ENCODE measurements at regions not wholly inside any gene's neighbourhood (a gene's known extent, or its start where the extent isn't known, plus 50 kb on each side); places are given as distances from the start of the nearest gene placed in this dataset.
"Not testable (repeated sequence)": the region's sequence is repeated elsewhere in the genome, so short reads cannot be mapped to it uniquely, and the experiment has no call there.

DNA sequence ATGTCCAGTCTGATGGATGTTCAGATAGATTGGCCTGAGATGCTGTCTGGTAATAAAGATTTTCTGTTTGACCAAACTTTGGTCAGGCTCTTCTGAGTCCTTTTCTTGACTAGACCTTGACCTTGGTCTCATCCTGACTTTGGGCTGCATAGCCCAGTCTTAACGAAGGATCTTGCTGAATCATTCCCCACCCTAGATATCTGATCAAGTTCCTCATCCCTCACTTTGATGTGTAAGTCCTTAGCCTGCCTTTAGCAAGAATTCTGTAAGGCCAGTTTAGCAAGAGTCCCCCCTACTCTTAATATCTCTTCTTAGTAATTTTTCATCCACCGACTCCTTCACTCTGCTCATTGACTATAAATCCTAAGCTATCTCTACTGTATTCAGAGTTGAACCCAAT is 244.4 kb upstream of the JADE1 start:
- no peak for DNase-seq

- no peak for DNase-seq
Observed at GRCh38 chr4:128564081-128564630, 245.3 kb upstream of the JADE1 start.

GRCh38 chr4:128560754-128561495 is 248.6 kb upstream of the JADE1 start:
- DNase-seq, result no peak

DNA sequence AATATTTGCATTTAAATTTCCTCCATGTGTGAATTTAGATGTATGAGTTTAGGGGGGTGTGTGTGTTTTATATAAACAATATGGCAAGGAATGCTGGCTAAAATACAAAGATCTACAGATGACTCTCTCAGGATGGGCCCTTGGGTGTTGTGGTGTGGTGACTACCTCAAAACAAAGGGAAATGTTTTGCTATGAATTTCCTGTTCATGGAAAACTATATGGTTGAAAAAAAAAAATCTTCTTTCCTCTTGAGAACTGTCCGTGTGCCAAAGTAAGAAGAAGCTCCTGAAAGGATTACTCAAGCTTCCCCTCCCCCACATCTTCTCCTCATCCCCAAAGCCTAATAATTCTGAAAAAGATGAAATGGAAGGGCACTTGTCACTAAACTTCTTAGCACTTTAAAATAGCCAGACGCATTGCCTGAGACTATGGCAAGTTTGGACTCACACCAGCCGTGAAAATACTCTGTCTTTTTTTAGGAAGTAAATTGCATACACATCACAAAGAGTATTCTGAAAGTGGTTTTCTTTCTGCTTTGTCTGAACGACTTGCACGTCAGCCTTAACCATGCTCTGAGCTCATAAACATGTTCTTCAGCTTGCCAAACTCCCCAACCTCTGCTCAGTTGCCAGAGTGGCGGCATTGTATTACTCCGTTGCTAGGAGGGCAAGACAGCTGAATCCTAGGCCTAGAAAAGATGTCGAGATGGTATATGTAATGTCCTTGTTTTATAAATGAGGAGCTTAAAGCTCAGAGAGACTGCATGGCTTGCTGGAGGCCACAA is 250.4 kb upstream of the JADE1 start:
- DNase-seq, result no peak

GRCh38 chr4:128556756-128557155 is 252.7 kb upstream of the JADE1 start:
- DNase-seq, result no peak

- DNase-seq, result no peak
Observed at GRCh38 chr4:128553686-128554515, 255.6 kb upstream of the JADE1 start.

DNA sequence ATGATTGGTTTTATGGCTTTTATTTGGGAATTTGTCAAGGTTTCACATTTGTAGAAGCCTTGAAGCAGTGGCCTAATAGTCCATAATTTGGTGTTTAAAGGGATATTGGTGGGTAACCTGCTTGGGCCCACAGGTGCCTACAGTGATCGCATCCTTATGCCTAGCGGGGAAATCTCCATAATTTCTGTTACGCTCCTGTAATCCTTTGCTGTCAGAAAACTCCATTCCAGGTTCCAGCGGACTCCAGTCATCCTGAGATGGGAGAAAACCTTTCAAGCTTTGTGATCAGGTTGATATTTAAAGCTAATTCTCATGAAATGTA is 257.0 kb upstream of the JADE1 start:
- no peak for DNase-seq

- DNase-seq, result no peak
Observed at GRCh38 chr4:128551280-128551679, 258.2 kb upstream of the JADE1 start.

DNA sequence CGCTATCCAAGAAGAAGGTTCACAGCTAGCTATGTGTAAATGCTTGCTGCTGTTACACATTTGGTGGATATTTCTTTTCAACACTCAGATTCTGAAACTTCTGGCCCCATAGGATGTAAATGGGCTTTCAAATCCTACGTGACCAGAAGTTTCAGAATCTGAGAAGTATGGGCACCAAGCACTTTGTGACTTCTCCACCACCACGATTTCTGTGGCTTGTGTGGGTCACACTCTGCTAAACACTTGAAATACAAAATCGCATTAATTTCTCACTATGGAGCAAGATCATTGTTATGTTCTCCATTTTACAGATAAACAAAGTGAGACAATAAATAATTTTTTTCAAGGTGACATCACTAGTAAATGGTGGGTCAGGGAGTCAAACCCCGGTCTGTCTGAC is 259.4 kb upstream of the JADE1 start:
- DNase-seq, result no peak

- DNase-seq, result no peak
Observed at GRCh38 chr4:128549636-128550035, 259.9 kb upstream of the JADE1 start.

GRCh38 chr4:128548381-128548780 is 260.8 kb upstream of the PGRMC2 start:
- DNase-seq, result no peak

- DNase-seq, result no peak
Observed at GRCh38 chr4:128544272-128544671, 256.7 kb upstream of the PGRMC2 start.

DNA sequence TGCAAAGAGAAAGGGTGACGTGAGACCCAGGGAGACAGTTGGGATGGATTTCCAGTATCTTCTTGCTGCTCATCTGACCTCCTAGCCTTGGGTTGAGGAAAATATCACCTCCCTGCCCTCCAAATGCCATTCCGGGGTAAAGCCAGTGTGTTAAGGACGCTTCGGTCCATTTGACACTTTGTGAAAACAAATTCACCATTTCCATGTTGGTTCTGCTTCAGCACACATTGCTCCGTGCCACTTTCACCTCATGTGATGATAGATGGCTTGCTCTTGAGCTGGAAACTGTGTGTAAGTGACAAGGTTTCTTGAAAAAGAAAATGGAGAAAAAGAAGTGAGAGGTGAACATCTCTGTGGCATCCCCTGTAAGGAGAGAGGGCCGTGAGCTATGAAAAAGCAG is 256.1 kb upstream of the PGRMC2 start:
- no peak for DNase-seq

GRCh38 chr4:128542047-128542446 is 254.4 kb upstream of the PGRMC2 start:
- DNase-seq, result no peak

DNA sequence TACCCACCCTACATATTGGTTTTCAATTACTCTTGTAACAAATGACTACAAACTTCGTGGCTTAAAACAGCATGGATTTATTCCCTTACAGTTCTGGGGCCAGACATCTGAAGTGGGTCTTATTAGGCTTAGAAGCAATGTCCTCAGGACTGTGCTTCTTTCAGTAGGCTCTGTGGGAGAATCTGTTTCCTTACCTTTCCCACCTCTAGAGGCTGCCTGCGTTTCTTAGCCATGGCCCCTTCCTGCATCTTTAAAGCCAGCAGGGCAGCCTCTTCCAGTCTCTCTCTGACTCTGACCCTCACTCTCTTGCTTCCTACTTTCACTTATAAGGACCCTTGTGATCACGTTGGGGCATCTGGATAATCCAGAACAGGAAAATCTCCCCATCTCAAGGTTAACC is 252.5 kb upstream of the PGRMC2 start:
- DNase-seq, result no peak

DNA sequence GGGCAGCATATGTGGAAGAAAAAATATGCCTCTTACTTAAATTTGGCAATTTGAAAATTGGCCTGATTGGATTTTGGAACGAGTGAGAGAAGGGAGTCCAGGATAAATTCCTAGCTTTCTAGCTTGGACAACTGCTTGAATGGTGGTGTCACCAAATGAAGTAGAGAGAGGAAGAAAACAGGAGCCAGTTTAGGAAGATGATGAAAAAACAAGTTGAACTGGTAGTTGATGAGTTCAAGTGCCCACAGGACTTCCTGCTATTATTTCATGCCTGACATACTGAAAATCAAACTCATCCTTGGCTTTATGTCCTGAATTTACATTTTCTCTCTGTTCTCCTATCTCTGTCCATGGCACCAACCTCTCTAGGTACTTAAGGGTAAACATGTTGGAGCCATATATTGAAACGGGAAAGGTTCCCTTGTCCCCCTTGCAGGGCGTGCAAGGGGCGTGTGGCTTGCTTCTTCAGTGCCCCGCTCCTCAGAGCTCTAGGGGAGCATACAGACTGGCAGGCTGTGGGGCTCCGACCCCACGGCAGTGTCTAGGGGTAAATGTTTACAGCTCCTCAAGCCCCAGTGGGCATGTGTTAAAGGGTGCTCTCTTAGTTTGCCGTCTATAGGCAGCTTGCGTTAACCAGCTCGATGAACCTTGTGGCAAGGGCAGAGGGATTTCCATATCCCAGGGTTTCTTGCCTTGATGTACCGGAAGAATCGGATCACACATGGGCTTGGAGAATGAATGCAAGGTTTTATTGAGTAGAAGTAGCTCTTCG is 250.7 kb upstream of the PGRMC2 start:
- no peak for DNase-seq

GRCh38 chr4:128536746-128537145 is 249.1 kb upstream of the PGRMC2 start:
- no peak for DNase-seq

DNA sequence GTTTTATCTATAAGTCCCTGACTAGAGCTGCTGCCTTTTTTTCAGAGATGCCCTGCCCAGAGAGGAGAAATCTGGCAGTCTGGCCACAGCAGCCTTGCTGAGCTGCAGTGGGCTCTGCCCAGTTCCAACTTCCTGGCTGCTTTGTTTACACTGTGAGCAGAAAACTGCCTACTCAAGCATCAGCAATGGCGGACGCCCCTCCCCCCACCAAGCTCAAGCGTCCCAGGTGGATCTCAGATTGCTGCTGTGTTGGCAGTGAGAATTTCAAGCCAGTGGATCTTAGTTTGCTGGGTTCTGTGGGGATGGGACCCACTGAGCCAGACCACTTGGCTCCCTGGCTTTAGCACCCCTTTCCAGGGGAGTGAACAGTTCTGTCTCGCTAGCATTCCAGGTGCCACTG is 247.9 kb upstream of the PGRMC2 start:
- DNase-seq, result not testable (repeated sequence)

GRCh38 chr4:128528793-128529553 is 241.4 kb upstream of the PGRMC2 start:
- DNase-seq, result no peak

GRCh38 chr4:128527946-128528576 is 240.4 kb upstream of the PGRMC2 start:
- no peak for DNase-seq

- no peak for DNase-seq
Observed at GRCh38 chr4:128527351-128527750, 239.7 kb upstream of the PGRMC2 start.
